Tibial nerve (tissue), 4 donors: ENCODE measurements at regions not wholly inside any gene's neighbourhood (a gene's known extent, or its start where the extent isn't known, plus 50 kb on each side); places are given as distances from the start of the nearest gene placed in this dataset.

ENCODE experiments used
- DNase-seq, 2 donors: peaks; one replicate each; pipeline ENCODE4 v3.0.0-alpha.2; 2019; ENCODE audit warnings: low spot score in 2 of 2
- H3K27ac ChIP-seq, 4 donors: fragments of 200-600 bp; sonication (generic) in 3 of 4; one replicate each; pipeline ENCODE4 v1.5.1; 2017 to 2019; ENCODE audit warnings: mild to moderate bottlenecking in 1 of 4
- H3K27me3 ChIP-seq, 2 donors: fragments of 200-600 bp; sonication (generic) in 1 of 2; one replicate each; pipeline versions ENCODE4 v1.5.1 to v1.6.0; 2017 to 2019
- H3K36me3 ChIP-seq, 3 donors: fragments of 200-600 bp; sonication (generic); one replicate each; pipeline ENCODE4 v1.5.1; 2018 to 2019
- H3K4me1 ChIP-seq, 4 donors: fragments of 200-600 bp; sonication (generic) in 3 of 4; one replicate each; pipeline ENCODE4 v1.5.1; 2017 to 2019
- H3K4me3 ChIP-seq, 4 donors: fragments of 200-600 bp; sonication (generic) in 3 of 4; one replicate each; pipeline ENCODE4 v1.5.1; 2017 to 2019; ENCODE audit warnings: mild to moderate bottlenecking in 1 of 4, moderate library complexity in 1 of 4
- H3K9me3 ChIP-seq, 4 donors: fragments of 200-600 bp; sonication (generic) in 3 of 4; one replicate each; pipeline ENCODE4 v1.5.1; 2017 to 2019
- EP300 ChIP-seq, 2 donors: sonication (generic); formaldehyde crosslinking; IDR thresholded peaks; one replicate each; pipeline ENCODE4 v1.6.1; 2017; ENCODE audit warnings: antibody characterized with exemption in 2 of 2, mild to moderate bottlenecking in 1 of 2
- POLR2A ChIP-seq, 2 donors: fragments of 450-650 bp; IDR thresholded peaks; one replicate each; pipeline ENCODE4 v1.6.1; 2017; ENCODE audit warnings: antibody characterized with exemption in 2 of 2, mild to moderate bottlenecking in 2 of 2, moderate library complexity in 2 of 2
- WGBS, 2 donors: methylation state at CpG; one replicate each; pipeline ENCODE4 v1.1.5; 2018; 5-methylcytosine and 5-hydroxymethylcytosine counted together
- TF ChIP-seq, protein P1 (sequence below), 5 experiments: fragments of 200-600 bp in 3 of 5; fragments of 450-650 bp in 2 of 5; sonication (generic) in 3 of 5; IDR thresholded peaks; one replicate each; pipeline ENCODE4 v1.5.1; 2016 to 2019; ENCODE audit warnings: antibody characterized with exemption in 5 of 5, mild to moderate bottlenecking in 3 of 5, moderate library complexity in 2 of 5

- TF ChIP-seq EP300 (IDR thresholded peaks at IDR 0.05) = no peak
- TF ChIP-seq, protein P1, sequence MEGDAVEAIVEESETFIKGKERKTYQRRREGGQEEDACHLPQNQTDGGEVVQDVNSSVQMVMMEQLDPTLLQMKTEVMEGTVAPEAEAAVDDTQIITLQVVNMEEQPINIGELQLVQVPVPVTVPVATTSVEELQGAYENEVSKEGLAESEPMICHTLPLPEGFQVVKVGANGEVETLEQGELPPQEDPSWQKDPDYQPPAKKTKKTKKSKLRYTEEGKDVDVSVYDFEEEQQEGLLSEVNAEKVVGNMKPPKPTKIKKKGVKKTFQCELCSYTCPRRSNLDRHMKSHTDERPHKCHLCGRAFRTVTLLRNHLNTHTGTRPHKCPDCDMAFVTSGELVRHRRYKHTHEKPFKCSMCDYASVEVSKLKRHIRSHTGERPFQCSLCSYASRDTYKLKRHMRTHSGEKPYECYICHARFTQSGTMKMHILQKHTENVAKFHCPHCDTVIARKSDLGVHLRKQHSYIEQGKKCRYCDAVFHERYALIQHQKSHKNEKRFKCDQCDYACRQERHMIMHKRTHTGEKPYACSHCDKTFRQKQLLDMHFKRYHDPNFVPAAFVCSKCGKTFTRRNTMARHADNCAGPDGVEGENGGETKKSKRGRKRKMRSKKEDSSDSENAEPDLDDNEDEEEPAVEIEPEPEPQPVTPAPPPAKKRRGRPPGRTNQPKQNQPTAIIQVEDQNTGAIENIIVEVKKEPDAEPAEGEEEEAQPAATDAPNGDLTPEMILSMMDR (IDR thresholded peaks at IDR 0.05) = no peak
- no peak for TF ChIP-seq POLR2A (IDR thresholded peaks at IDR 0.05)
- Histone ChIP-seq H3K9me3 (no peaks in the 10 kb centered on the region), H3K36me3 (no peaks in the 10 kb centered on the region), H3K4me3 (no peak overlapping the region), H3K4me1 (peaks cover 0 to 14% (median 3%) of the 10 kb centered on the region in 4 donors), H3K27ac (no peak overlapping the region), H3K27me3 (no peaks in the 10 kb centered on the region)
- WGBS, 2 donors = 90 to 97% methylated on average over 4 of the region's 4 CpGs
- no peak for DNase-seq
Observed at GRCh38 chr5:61737964-61738340, 405.9 kb downstream of the ZSWIM6 start.

- no peak overlapping the region for H3K27ac ChIP-seq
- no peaks in the 10 kb centered on the region for H3K9me3 ChIP-seq
- H3K36me3 ChIP-seq = no peaks in the 10 kb centered on the region
- H3K4me3 ChIP-seq = no peak overlapping the region
- TF ChIP-seq EP300 (IDR thresholded peaks at IDR 0.05) (no peak), POLR2A (IDR thresholded peaks at IDR 0.05) (no peak)
- TF ChIP-seq, protein P1 (IDR thresholded peaks at IDR 0.05) = no peak
- no peak for DNase-seq
- no peaks in the 10 kb centered on the region for H3K27me3 ChIP-seq
- H3K4me1 ChIP-seq = peaks cover 0 to 14% (median 3%) of the 10 kb centered on the region in 4 donors
- 92 to 93% methylated on average over 3 of the region's 3 CpGs for WGBS, 2 donors
Observed at GRCh38 chr5:61738446-61738845, 406.4 kb downstream of the ZSWIM6 start.

- Histone ChIP-seq H3K27me3 (no peaks in the 10 kb centered on the region), H3K27ac (no peak overlapping the region), H3K36me3 (no peaks in the 10 kb centered on the region), H3K9me3 (no peaks in the 10 kb centered on the region), H3K4me1 (no peaks in the 10 kb centered on the region), H3K4me3 (no peak overlapping the region)
- TF ChIP-seq EP300 (IDR thresholded peaks at IDR 0.05) (no peak), POLR2A (IDR thresholded peaks at IDR 0.05) (no peak)
- TF ChIP-seq, protein P1 (IDR thresholded peaks at IDR 0.05) = no peak
- 83 to 88% methylated on average over 21 of the region's 21 CpGs for WGBS, 2 donors
- no peak for DNase-seq
Observed at GRCh38 chr5:61744690-61745619, 412.9 kb downstream of the ZSWIM6 start.

- Histone ChIP-seq H3K9me3 (no peaks in the 10 kb centered on the region), H3K27ac (no peak overlapping the region), H3K4me1 (no peaks in the 10 kb centered on the region), H3K4me3 (no peak overlapping the region), H3K36me3 (no peaks in the 10 kb centered on the region), H3K27me3 (no peaks in the 10 kb centered on the region)
- 75 to 84% methylated on average over 7 of the region's 7 CpGs for WGBS, 2 donors
- DNase-seq = no peak
- TF ChIP-seq POLR2A (IDR thresholded peaks at IDR 0.05) = no peak
- TF ChIP-seq, protein P1 (IDR thresholded peaks at IDR 0.05) = no peak
Observed at GRCh38 chr5:61746831-61747575, 414.9 kb downstream of the ZSWIM6 start.

GRCh38 chr5:61748121-61748520 is 416.1 kb downstream of the ZSWIM6 start:
- DNase-seq = no peak
- Histone ChIP-seq H3K27me3 (no peaks in the 10 kb centered on the region), H3K36me3 (no peaks in the 10 kb centered on the region), H3K9me3 (no peaks in the 10 kb centered on the region), H3K27ac (no peak overlapping the region), H3K4me1 (no peaks in the 10 kb centered on the region), H3K4me3 (no peak overlapping the region)
- 94 to 95% methylated on average over 7 of the region's 7 CpGs for WGBS, 2 donors
- TF ChIP-seq POLR2A (IDR thresholded peaks at IDR 0.05) = no peak
- TF ChIP-seq EP300 (IDR thresholded peaks at IDR 0.05) = no peak
- TF ChIP-seq, protein P1 (IDR thresholded peaks at IDR 0.05) = no peak
